ENCODE measurements at regions not wholly inside any gene's neighbourhood (a gene's known extent, or its start where the extent isn't known, plus 50 kb on each side); places are given as distances from the start of the nearest gene placed in this dataset.

DNA sequence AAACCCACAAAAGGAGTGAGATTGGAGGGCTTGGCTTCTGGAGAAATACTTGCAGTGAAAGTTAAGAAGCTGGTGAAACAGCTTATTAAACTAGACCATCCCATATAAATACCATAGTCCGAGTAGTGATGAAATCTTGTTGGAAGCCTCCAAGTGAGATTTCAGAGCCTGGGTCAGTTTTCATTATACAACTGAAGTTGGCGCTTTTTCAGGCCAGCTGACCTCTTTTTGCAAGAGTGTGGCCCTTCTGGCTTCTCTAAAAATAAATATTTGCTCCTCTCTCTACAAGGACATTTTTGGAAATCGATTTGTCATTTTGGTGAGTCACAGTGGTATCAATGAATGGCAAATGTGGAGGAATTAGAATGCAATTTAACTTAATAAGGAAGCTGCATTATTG lies 51.2 kb upstream of the THRB start:
- no peak for TF ChIP-seq POLR2AphosphoS5 (IDR thresholded peaks at IDR 0.05; ENCODE audit: low read depth, low read length)
- TF ChIP-seq, protein P1, sequence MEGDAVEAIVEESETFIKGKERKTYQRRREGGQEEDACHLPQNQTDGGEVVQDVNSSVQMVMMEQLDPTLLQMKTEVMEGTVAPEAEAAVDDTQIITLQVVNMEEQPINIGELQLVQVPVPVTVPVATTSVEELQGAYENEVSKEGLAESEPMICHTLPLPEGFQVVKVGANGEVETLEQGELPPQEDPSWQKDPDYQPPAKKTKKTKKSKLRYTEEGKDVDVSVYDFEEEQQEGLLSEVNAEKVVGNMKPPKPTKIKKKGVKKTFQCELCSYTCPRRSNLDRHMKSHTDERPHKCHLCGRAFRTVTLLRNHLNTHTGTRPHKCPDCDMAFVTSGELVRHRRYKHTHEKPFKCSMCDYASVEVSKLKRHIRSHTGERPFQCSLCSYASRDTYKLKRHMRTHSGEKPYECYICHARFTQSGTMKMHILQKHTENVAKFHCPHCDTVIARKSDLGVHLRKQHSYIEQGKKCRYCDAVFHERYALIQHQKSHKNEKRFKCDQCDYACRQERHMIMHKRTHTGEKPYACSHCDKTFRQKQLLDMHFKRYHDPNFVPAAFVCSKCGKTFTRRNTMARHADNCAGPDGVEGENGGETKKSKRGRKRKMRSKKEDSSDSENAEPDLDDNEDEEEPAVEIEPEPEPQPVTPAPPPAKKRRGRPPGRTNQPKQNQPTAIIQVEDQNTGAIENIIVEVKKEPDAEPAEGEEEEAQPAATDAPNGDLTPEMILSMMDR (IDR thresholded peaks at IDR 0.05) = no peak
- TF ChIP-seq, protein P2, sequence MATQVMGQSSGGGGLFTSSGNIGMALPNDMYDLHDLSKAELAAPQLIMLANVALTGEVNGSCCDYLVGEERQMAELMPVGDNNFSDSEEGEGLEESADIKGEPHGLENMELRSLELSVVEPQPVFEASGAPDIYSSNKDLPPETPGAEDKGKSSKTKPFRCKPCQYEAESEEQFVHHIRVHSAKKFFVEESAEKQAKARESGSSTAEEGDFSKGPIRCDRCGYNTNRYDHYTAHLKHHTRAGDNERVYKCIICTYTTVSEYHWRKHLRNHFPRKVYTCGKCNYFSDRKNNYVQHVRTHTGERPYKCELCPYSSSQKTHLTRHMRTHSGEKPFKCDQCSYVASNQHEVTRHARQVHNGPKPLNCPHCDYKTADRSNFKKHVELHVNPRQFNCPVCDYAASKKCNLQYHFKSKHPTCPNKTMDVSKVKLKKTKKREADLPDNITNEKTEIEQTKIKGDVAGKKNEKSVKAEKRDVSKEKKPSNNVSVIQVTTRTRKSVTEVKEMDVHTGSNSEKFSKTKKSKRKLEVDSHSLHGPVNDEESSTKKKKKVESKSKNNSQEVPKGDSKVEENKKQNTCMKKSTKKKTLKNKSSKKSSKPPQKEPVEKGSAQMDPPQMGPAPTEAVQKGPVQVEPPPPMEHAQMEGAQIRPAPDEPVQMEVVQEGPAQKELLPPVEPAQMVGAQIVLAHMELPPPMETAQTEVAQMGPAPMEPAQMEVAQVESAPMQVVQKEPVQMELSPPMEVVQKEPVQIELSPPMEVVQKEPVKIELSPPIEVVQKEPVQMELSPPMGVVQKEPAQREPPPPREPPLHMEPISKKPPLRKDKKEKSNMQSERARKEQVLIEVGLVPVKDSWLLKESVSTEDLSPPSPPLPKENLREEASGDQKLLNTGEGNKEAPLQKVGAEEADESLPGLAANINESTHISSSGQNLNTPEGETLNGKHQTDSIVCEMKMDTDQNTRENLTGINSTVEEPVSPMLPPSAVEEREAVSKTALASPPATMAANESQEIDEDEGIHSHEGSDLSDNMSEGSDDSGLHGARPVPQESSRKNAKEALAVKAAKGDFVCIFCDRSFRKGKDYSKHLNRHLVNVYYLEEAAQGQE (IDR thresholded peaks at IDR 0.05; ENCODE audit: insufficient read depth in 1 of 2, low read depth in 2 of 2, low read length in 1 of 2) = no peak
- TF ChIP-seq TCF7L2 (IDR thresholded peaks at IDR 0.05; ENCODE audit: low read depth, low read length) = no peak
- no peak for TF ChIP-seq SIN3A (IDR thresholded peaks at IDR 0.05; ENCODE audit: borderline replicate concordance, insufficient read depth, low read depth, low read length)
- H3K36me3 ChIP-seq (ENCODE audit: control insufficient read depth, insufficient read depth, low read length) = no peaks in the 10 kb centered on the region
- H3K4me3 ChIP-seq (ENCODE audit: low read depth in 2 of 2, low read length in 2 of 2) = no peak overlapping the region
- ChIA-PET POLR2A (no interaction called here), CTCF (no interaction called here)
- ATAC-seq (no peak), DNase-seq (ENCODE audit: low read depth, low spot score) (no peak)
- intact Hi-C loops (cut with micrococcal nuclease; ENCODE audit: unreplicated experiment) (no loop called here), in situ Hi-C loops (cut with HindIII; ENCODE audit: low pct_unique_long_range_greater_than_20kb, low sequenced_read_pairs) (no loop called here)
- no peak overlapping the region for H3K27ac ChIP-seq (ENCODE audit: low read length)
- no TSS peak for BruUV-seq (replicated peaks)
- no peaks in the 10 kb centered on the region for H3K27me3 ChIP-seq (ENCODE audit: control insufficient read depth, insufficient read depth, low read length)
- H3K4me1 ChIP-seq (ENCODE audit: control insufficient read depth, insufficient read depth, low read length) = no peaks in the 10 kb centered on the region
- H3K9me3 ChIP-seq (ENCODE audit: control insufficient read depth, insufficient read depth, low read depth, low read length) = no peaks in the 10 kb centered on the region

DNA sequence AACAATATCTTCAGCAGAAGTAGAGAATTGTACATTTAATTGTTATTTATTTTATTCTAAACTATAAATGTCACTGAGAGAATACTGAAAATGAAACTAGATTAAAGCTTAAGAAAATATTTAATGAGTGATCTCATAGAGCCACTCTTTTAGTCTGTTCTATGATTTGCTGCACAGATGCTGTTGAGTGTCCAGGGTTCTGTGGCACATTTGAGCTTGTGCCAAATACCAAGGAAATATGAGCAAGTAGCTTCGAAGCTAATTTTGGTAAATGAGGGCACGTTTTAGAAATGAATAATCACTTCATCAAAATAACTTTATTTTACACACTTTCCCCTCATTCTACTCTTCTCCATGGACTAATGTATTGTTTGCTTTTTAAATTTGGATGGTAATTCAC lies 53.6 kb upstream of the THRB start:
- Histone ChIP-seq H3K9me3 (ENCODE audit: control insufficient read depth, insufficient read depth, low read depth, low read length) (no peaks in the 10 kb centered on the region), H3K4me3 (ENCODE audit: low read depth in 2 of 2, low read length in 2 of 2) (no peak overlapping the region), H3K36me3 (ENCODE audit: control insufficient read depth, insufficient read depth, low read length) (no peaks in the 10 kb centered on the region), H3K27me3 (ENCODE audit: control insufficient read depth, insufficient read depth, low read length) (no peaks in the 10 kb centered on the region), H3K27ac (ENCODE audit: low read length) (no peak overlapping the region), H3K4me1 (ENCODE audit: control insufficient read depth, insufficient read depth, low read length) (no peaks in the 10 kb centered on the region)
- TF ChIP-seq, protein P2 (IDR thresholded peaks at IDR 0.05; ENCODE audit: insufficient read depth in 1 of 2, low read depth in 2 of 2, low read length in 1 of 2) = no peak
- no peak for TF ChIP-seq TCF7L2 (IDR thresholded peaks at IDR 0.05; ENCODE audit: low read depth, low read length)
- TF ChIP-seq SIN3A (IDR thresholded peaks at IDR 0.05; ENCODE audit: borderline replicate concordance, insufficient read depth, low read depth, low read length) = no peak
- TF ChIP-seq, protein P1 (IDR thresholded peaks at IDR 0.05) = no peak
- ChIA-PET POLR2A (no interaction called here), CTCF (no interaction called here)
- no peak for ATAC-seq
- intact Hi-C loops (cut with micrococcal nuclease; ENCODE audit: unreplicated experiment) (no loop called here), in situ Hi-C loops (cut with HindIII; ENCODE audit: low pct_unique_long_range_greater_than_20kb, low sequenced_read_pairs) (no loop called here)
- no peak for DNase-seq (ENCODE audit: low read depth, low spot score)
- no TSS peak for BruUV-seq (replicated peaks)
